ENCODE measurements at regions not wholly inside any gene's neighbourhood (a gene's known extent, or its start where the extent isn't known, plus 50 kb on each side); places are given as distances from the start of the nearest gene placed in this dataset.
A peak's percentile ranks its signal among the peaks of the same experiment; 100 is the strongest.

- H3K36me3 Mint-ChIP-seq (ENCODE audit: insufficient read depth, unreplicated experiment), result no peaks in the 10 kb centered on the region
- CTCF ChIA-PET, result no interaction called here
- H3K4me3 Mint-ChIP-seq (ENCODE audit: unreplicated experiment), result no peak overlapping the region
- intact Hi-C loops (cut with micrococcal nuclease), result no loop called here
- POLR2A ChIA-PET, result interaction anchor here (0.7 kb wide), 2 partner anchors 9 to 22 kb away, joined by 3 read pairs; no protein-coding TSS in a partner anchor
- no TSS peak for BruUV-seq (replicated peaks)
- H3K4me1 Mint-ChIP-seq (ENCODE audit: insufficient read depth, unreplicated experiment), result no peaks in the 10 kb centered on the region
- H3K27ac Mint-ChIP-seq (ENCODE audit: low read depth, unreplicated experiment), result no peak overlapping the region
- peak; percentile 82 for DNase-seq (ENCODE audit: unreplicated experiment)
- peaks cover 7% of the 10 kb centered on the region for H3K9me3 Mint-ChIP-seq (ENCODE audit: unreplicated experiment)
- peaks cover 68% of the 10 kb centered on the region for H3K27me3 Mint-ChIP-seq (ENCODE audit: insufficient read depth, unreplicated experiment)
- no peak for TF ChIP-seq CTCF (IDR thresholded peaks at IDR 0.05; ENCODE audit: unreplicated experiment)
Observed at GRCh38 chr16:50972876-50973275, 178.2 kb downstream of the SALL1 start.

- Mint-ChIP-seq H3K27me3 (ENCODE audit: insufficient read depth, unreplicated experiment) (peaks cover 53% of the 10 kb centered on the region), H3K9me3 (ENCODE audit: unreplicated experiment) (peaks cover 7% of the 10 kb centered on the region), H3K4me1 (ENCODE audit: insufficient read depth, unreplicated experiment) (no peaks in the 10 kb centered on the region), H3K27ac (ENCODE audit: low read depth, unreplicated experiment) (no peak overlapping the region), H3K4me3 (ENCODE audit: unreplicated experiment) (no peak overlapping the region), H3K36me3 (ENCODE audit: insufficient read depth, unreplicated experiment) (no peaks in the 10 kb centered on the region)
- CTCF ChIA-PET, result no interaction called here
- no peak for DNase-seq (ENCODE audit: unreplicated experiment)
- intact Hi-C loops (cut with micrococcal nuclease), result no loop called here
- BruUV-seq (replicated peaks), result no TSS peak
- POLR2A ChIA-PET, result no interaction called here
- no peak for TF ChIP-seq CTCF (IDR thresholded peaks at IDR 0.05; ENCODE audit: unreplicated experiment)
Observed at GRCh38 chr16:50970281-50970680, 180.8 kb downstream of the SALL1 start.

DNA sequence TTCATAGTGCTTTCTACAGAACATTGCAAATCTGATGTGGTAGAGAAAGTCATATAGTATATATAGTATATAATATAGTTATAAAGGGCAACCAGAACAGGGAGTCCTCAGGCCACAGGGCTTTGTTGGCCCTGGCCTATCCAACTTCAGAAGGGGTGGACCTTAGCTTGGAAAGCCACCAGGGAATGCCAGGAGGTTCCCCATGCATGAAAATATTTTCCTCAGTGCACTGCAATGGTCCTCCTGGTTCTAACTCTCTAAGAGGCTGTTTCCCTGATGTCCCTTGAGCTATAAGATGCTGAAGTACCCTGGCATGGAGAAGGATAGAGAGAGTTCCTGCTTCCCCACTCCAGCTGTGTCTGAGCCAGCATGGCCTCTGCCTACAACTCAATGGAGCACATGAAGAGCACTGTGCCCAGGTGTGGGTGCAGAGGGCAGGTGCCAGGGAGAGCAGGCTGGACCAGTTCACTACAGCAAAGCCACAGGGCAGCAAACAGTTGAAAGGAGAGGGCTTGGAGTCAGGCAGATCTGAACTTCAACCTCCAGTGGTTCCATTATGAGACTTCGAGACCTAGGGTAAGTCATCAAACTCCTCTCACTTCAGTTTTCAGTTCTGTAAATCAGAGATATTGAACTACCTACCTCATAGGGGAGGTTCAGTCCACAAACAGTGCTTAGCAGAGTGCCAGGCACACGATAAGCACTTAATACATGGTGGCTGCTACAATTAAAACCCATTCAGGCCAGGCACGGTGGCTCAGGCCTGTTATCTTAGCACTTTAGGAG, 183.1 kb downstream of the SALL1 start:
- Mint-ChIP-seq H3K4me3 (ENCODE audit: unreplicated experiment) (no peak overlapping the region), H3K36me3 (ENCODE audit: insufficient read depth, unreplicated experiment) (no peaks in the 10 kb centered on the region), H3K27ac (ENCODE audit: low read depth, unreplicated experiment) (no peak overlapping the region), H3K9me3 (ENCODE audit: unreplicated experiment) (peaks cover 7% of the 10 kb centered on the region), H3K4me1 (ENCODE audit: insufficient read depth, unreplicated experiment) (no peaks in the 10 kb centered on the region), H3K27me3 (ENCODE audit: insufficient read depth, unreplicated experiment) (peaks cover 37% of the 10 kb centered on the region)
- intact Hi-C loops (cut with micrococcal nuclease), result no loop called here
- no TSS peak for BruUV-seq (replicated peaks)
- no peak for TF ChIP-seq CTCF (IDR thresholded peaks at IDR 0.05; ENCODE audit: unreplicated experiment)
- ChIA-PET POLR2A (no interaction called here), CTCF (interaction anchor here (0.7 kb wide), 1 partner anchor 287 kb away, joined by 4 read pairs; no protein-coding TSS in a partner anchor)
- DNase-seq (ENCODE audit: unreplicated experiment), result no peak

DNA sequence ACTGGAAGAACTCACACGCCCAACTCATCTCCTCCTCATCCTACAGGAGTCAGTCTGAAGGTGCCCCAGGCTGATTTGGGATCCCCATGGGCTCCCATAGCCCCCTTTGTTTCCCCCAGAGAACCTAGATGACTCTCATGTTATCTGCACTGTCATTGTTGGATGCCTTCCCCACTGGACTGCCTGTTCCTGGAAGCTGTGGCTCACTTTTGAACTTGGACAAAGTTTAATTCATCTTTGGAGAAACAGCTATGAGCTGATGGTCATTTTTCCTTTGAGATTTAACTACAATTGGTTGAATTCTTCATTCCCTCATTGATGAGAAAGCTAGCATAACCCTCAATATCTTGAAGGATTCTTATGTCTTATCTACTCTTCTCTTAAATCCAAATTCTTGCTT, 186.6 kb downstream of the SALL1 start:
- Mint-ChIP-seq H3K27ac (ENCODE audit: low read depth, unreplicated experiment) (no peak overlapping the region), H3K27me3 (ENCODE audit: insufficient read depth, unreplicated experiment) (peaks cover 1% of the 10 kb centered on the region), H3K36me3 (ENCODE audit: insufficient read depth, unreplicated experiment) (no peaks in the 10 kb centered on the region), H3K4me1 (ENCODE audit: insufficient read depth, unreplicated experiment) (no peaks in the 10 kb centered on the region), H3K4me3 (ENCODE audit: unreplicated experiment) (no peak overlapping the region), H3K9me3 (ENCODE audit: unreplicated experiment) (no peaks in the 10 kb centered on the region)
- BruUV-seq (replicated peaks), result no TSS peak
- ChIA-PET CTCF (no interaction called here), POLR2A (interaction anchor here (0.7 kb wide), 1 partner anchor 50 kb away, joined by 3 read pairs; no protein-coding TSS in a partner anchor)
- DNase-seq (ENCODE audit: unreplicated experiment), result no peak
- no peak for TF ChIP-seq CTCF (IDR thresholded peaks at IDR 0.05; ENCODE audit: unreplicated experiment)
- intact Hi-C loops (cut with micrococcal nuclease), result no loop called here

Measured in MCF 10A (cell line).